Uterus (tissue), 3 donors: ENCODE measurements at regions not wholly inside any gene's neighbourhood (a gene's known extent, or its start where the extent isn't known, plus 50 kb on each side); places are given as distances from the start of the nearest gene placed in this dataset.

ENCODE experiments used
- DNase-seq, 2 donors: peaks; one replicate each; pipeline ENCODE4 v3.0.0-alpha.2; 2019 to 2020
- H3K27ac ChIP-seq, 2 donors: fragments of 200-600 bp; sonication (generic); 1 replicate in 1 of 2; 2 replicates in 1 of 2; pipeline ENCODE4 v1.5.1; 2016 to 2018
- H3K27me3 ChIP-seq, 2 donors: fragments of 200-600 bp; sonication (generic); one replicate each; pipeline ENCODE4 v1.5.1; 2018 to 2019; ENCODE audit warnings: control low read depth in 1 of 2
- H3K36me3 ChIP-seq, 2 donors: fragments of 200-600 bp; sonication (generic); one replicate each; pipeline ENCODE4 v1.5.1; 2019; ENCODE audit warnings: control low read depth in 1 of 2
- H3K4me1 ChIP-seq, 2 donors: fragments of 200-600 bp; sonication (generic); one replicate each; pipeline ENCODE4 v1.5.1; 2018 to 2019; ENCODE audit warnings: control low read depth in 1 of 2
- H3K4me3 ChIP-seq, 2 donors: fragments of 200-600 bp; sonication (generic); 1 replicate in 1 of 2; 2 replicates in 1 of 2; pipeline ENCODE4 v1.5.1; 2018 to 2019; ENCODE audit warnings: mild to moderate bottlenecking in 1 of 2
- H3K9me3 ChIP-seq, 2 donors: fragments of 200-600 bp; sonication (generic); one replicate each; pipeline ENCODE4 v1.5.1; 2019; ENCODE audit warnings: control low read depth in 1 of 2
- CTCF ChIP-seq, 4 experiments: fragments of 200-600 bp in 2 of 4; fragments of 450-650 bp in 2 of 4; sonication (generic) in 2 of 4; IDR thresholded peaks; one replicate each; pipeline ENCODE4 v1.5.1; 2016 to 2019; ENCODE audit warnings: antibody characterized with exemption in 4 of 4, mild to moderate bottlenecking in 2 of 4, moderate library complexity in 1 of 4
- POLR2A ChIP-seq, 2 donors: fragments of 450-650 bp; IDR thresholded peaks; one replicate each; pipeline ENCODE4 v1.6.1; 2016; ENCODE audit warnings: antibody characterized with exemption in 2 of 2, mild to moderate bottlenecking in 1 of 2, moderate library complexity in 1 of 2
- intact Hi-C: fragments of 100-400 bp; cut with DNase I; formaldehyde crosslinking; loops from one replicate; pipeline ENCODE4 v1.15.1; 2023; ENCODE audit warnings: low total_unique reads
- donor health status: DM: yes; HTN: yes; CAD: no.

GRCh38 chr2:123040506-123040905 lies 984.6 kb upstream of the CNTNAP5 start:
- intact Hi-C loops: no loop called here
- Histone ChIP-seq H3K4me1 (no peaks in the 10 kb centered on the region), H3K27me3 (no peaks in the 10 kb centered on the region), H3K4me3 (no peak overlapping the region), H3K27ac (no peak overlapping the region), H3K36me3 (no peaks in the 10 kb centered on the region), H3K9me3 (no peaks in the 10 kb centered on the region)
- no peak for TF ChIP-seq CTCF (IDR thresholded peaks at IDR 0.05)
- no peak for DNase-seq

- TF ChIP-seq CTCF (IDR thresholded peaks at IDR 0.05) (no peak), POLR2A (IDR thresholded peaks at IDR 0.05) (no peak)
- intact Hi-C loops: no loop called here
- Histone ChIP-seq H3K27me3 (no peaks in the 10 kb centered on the region), H3K4me3 (no peak overlapping the region), H3K27ac (no peak overlapping the region), H3K4me1 (no peaks in the 10 kb centered on the region), H3K9me3 (no peaks in the 10 kb centered on the region), H3K36me3 (no peaks in the 10 kb centered on the region)
- DNase-seq: no peak
Observed at GRCh38 chr2:123043458-123043857, 981.6 kb upstream of the CNTNAP5 start.

- DNase-seq: no peak
- Histone ChIP-seq H3K4me3 (no peak overlapping the region), H3K27ac (no peak overlapping the region), H3K4me1 (no peaks in the 10 kb centered on the region), H3K27me3 (no peaks in the 10 kb centered on the region), H3K36me3 (no peaks in the 10 kb centered on the region), H3K9me3 (no peaks in the 10 kb centered on the region)
- TF ChIP-seq CTCF (IDR thresholded peaks at IDR 0.05) (no peak), POLR2A (IDR thresholded peaks at IDR 0.05) (no peak)
- intact Hi-C loops: no loop called here
Observed at GRCh38 chr2:123045713-123046112, 979.4 kb upstream of the CNTNAP5 start.

GRCh38 chr2:123047186-123047585 lies 977.9 kb upstream of the CNTNAP5 start:
- Histone ChIP-seq H3K36me3 (no peaks in the 10 kb centered on the region), H3K27me3 (no peaks in the 10 kb centered on the region), H3K9me3 (no peaks in the 10 kb centered on the region), H3K27ac (no peak overlapping the region), H3K4me1 (no peaks in the 10 kb centered on the region), H3K4me3 (no peak overlapping the region)
- DNase-seq: no peak
- intact Hi-C loops: no loop called here
- TF ChIP-seq CTCF (IDR thresholded peaks at IDR 0.05) (no peak), POLR2A (IDR thresholded peaks at IDR 0.05) (no peak)

GRCh38 chr2:123051136-123051535 lies 974.0 kb upstream of the CNTNAP5 start:
- DNase-seq: no peak
- Histone ChIP-seq H3K9me3 (no peaks in the 10 kb centered on the region), H3K4me1 (no peaks in the 10 kb centered on the region), H3K36me3 (no peaks in the 10 kb centered on the region), H3K27me3 (no peaks in the 10 kb centered on the region), H3K27ac (no peak overlapping the region), H3K4me3 (no peak overlapping the region)
- intact Hi-C loops: no loop called here
- TF ChIP-seq CTCF (IDR thresholded peaks at IDR 0.05) (no peak), POLR2A (IDR thresholded peaks at IDR 0.05) (no peak)
